22Rv1 (cell line): ENCODE measurements at regions not wholly inside any gene's neighbourhood (a gene's known extent, or its start where the extent isn't known, plus 50 kb on each side); places are given as distances from the start of the nearest gene placed in this dataset.
"Not testable (repeated sequence)": the region's sequence is repeated elsewhere in the genome, so short reads cannot be mapped to it uniquely, and the experiment has no call there.

Experiments
- H3K27ac ChIP-seq: fragments of 450-650 bp; 2 replicates; pipeline ENCODE4 v1.5.1; 2017
- CTCF ChIP-seq: fragments of 450-650 bp; IDR thresholded peaks from 2 replicates; pipeline ENCODE4 v1.5.1; 2017; ENCODE audit warnings: mild to moderate bottlenecking
- ZFX ChIP-seq: fragments of 450-650 bp; IDR thresholded peaks from 2 replicates; pipeline ENCODE4 v1.6.1; 2017; ENCODE audit warnings: antibody characterized with exemption, borderline replicate concordance

- H3K27ac ChIP-seq, result no peak overlapping the region
- TF ChIP-seq CTCF (no peak), ZFX (no peak)
Measured at GRCh38 chr1:173365341-173365740, 111.8 kb upstream of the PRDX6 start.

- TF ChIP-seq CTCF (no peak), ZFX (no peak)
Measured at GRCh38 chr1:173367136-173367535, 110.0 kb upstream of the PRDX6 start.

GRCh38 chr1:173370586-173370985 lies 106.5 kb upstream of the PRDX6 start:
- not testable (repeated sequence) for H3K27ac ChIP-seq

More at GRCh38 chr1:173367136-173367535, 110.0 kb upstream of the PRDX6 start:
- H3K27ac ChIP-seq, result no peak overlapping the region

- not testable (repeated sequence) for H3K27ac ChIP-seq
Measured at GRCh38 chr1:173376065-173376464, 101.1 kb upstream of the PRDX6 start.

GRCh38 chr1:173377266-173377665 lies 99.9 kb upstream of the PRDX6 start:
- no peak overlapping the region for H3K27ac ChIP-seq

GRCh38 chr1:173383351-173383750 lies 93.8 kb upstream of the PRDX6 start:
- TF ChIP-seq ZFX (no peak), CTCF (no peak)
- H3K27ac ChIP-seq, result no peak overlapping the region

More at GRCh38 chr1:173377266-173377665, 99.9 kb upstream of the PRDX6 start:
- TF ChIP-seq CTCF, result no peak
- TF ChIP-seq ZFX, result no peak

- no peak for TF ChIP-seq CTCF
- no peak for TF ChIP-seq ZFX
- no peak overlapping the region for H3K27ac ChIP-seq
Measured at GRCh38 chr1:173388352-173388751, 88.8 kb upstream of the PRDX6 start.

- no peak overlapping the region for H3K27ac ChIP-seq
Measured at GRCh38 chr1:173392895-173393658, 84.1 kb upstream of the PRDX6 start.

More at GRCh38 chr1:173392895-173393658, 84.1 kb upstream of the PRDX6 start:
- TF ChIP-seq CTCF (no peak), ZFX (no peak)
